ENCODE measurements at regions not wholly inside any gene's neighbourhood (a gene's known extent, or its start where the extent isn't known, plus 50 kb on each side); places are given as distances from the start of the nearest gene placed in this dataset.
A peak's percentile ranks its signal among the peaks of the same experiment; 100 is the strongest.

DNA sequence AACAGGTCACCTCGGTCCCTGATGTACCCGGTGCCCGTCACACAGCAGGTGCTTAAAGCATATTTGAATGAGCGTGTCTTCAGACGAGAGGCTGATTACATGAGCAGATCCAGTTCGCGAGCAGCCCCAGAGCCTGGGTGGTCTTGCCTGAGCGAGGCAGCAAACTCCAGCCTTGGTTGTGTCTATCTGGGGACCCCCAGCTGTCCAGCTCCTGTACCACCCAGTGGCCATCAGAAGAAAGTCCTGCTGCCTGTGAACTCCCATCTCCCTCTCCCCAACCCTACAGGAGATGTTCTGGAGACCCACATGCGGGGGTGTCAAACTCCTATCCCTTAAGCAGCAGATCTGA lies 174.2 kb downstream of the PHETA1 start:
- DNase-seq = no peak

DNA sequence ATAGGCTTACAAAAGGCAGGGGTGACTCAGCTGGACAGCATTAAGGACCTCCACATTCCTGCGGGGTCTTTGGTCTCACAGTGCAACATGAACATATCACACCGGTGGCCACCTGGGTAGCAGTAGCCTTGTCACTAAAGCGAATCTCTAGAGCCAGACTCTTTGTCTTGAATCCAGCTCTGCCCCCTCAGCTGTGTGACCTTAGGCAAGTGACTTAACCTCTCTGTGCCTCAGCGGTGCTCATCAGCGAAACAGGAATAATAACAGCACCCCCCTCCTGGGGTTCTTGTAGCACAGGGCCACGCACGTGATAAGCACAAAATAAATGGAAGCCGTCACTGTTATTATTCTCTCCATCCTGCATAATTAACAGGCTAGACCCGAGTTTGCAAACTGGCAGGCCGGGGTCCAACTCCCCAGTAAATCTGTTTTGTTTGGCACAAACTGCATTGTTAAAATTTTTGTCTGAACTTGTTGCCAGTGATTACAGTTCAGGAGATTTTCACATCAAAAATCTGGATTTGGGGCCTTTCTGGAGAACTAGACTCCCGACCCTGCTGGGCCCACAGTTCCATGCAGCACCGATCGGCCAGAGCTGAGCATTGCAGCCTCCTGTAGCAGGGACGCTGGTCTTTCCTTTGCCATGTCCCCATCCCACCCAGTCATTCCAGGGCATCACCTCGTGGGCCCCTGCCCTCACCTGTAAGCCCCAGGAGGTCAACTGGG lies 174.8 kb downstream of the PHETA1 start:
- DNase-seq = no peak

DNA sequence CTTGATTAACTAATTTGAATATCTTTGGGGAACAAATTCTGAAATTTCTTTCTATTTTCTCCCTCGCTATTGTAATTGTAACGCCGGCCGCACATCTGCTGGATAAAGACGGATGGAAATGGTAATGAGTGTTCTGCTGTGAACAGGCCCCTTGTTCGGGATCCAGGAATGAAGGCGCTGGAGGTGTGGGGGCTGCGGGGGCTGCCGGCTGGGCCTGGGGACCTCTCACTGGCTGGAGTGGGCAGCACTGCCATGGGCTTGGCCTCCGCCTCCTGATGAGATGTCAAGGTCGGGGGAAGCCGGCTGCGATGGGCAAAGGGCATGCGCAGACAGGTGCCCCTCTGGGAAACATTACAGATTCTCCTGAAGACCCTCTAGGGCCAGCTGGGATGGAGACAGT lies 175.4 kb downstream of the PHETA1 start:
- DNase-seq = no peak

DNA sequence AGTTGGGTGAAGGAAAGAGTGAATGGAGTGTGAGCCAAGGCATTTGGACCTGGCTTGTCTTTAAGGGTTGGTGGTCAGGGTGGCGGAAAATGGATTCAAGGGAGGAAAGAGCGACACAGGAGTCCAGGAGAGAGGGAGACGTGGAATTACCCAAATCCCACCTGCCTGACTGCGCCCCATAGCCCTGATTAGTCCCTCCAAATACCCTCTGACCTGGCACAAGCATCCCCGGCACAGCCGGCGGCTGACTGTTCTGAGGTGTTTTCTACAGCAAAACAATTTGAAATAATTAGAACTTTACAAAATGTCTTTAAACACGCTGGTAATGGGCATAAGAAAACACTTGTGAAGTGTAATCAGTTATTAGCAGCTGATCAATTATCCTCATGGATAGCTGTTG lies 175.8 kb downstream of the PHETA1 start:
- DNase-seq = no peak

DNA sequence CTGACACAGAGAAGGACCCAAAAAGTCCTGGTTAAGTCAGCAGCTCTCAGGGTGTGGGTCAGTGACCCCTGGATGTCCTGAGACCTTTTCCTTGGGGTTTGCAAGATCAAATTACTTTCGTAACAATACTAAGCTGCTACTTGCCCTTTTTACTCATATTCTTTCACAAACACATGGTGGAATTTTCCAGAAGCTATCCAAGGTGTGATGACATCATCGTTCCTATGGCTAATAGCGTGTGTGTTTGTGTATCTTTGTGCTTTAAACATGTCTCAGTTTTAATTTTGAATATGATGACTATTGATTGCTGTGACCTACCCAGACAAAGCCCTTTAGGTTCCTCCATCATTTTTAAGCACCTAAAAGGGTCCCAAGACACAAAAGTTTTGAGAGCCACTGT lies 176.2 kb downstream of the PHETA1 start:
- no peak for DNase-seq

DNA sequence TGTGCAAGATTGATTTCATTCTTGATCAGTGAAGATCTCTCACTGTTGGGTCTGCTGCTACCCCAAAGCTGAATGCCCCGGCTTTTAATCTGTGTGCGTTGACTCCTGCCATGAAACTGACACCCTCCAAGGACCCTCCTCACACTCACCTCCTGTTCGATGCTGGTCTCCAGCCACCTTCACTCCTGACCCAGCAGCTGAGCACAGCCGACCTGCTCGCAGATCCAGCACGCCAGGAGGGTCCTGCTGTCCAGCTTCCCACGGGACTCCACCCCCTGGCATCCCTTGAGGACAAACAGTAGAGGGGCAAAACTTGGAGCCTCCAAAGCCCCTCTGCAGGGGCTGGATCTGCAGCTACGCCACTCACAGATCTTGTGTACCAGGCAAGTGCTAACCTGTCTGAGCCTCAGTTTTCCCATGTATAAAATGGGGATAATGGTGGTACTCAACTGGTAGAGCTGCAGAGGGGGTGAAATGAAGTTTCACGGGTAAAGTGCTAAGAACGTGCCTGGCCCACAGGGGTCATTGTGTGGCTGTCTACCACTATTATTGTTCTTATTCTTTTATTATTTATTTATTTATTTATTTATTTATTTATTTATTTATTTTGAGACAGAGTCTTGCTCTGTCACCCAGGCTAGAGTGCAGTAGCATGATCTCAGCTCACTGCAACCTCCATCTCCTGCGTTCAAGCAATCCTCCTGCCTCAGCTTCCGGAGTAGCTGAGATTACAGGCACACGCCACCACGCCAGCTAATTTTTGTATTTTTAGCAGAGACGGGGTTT lies 178.0 kb downstream of the PHETA1 start:
- no peak for DNase-seq

DNA sequence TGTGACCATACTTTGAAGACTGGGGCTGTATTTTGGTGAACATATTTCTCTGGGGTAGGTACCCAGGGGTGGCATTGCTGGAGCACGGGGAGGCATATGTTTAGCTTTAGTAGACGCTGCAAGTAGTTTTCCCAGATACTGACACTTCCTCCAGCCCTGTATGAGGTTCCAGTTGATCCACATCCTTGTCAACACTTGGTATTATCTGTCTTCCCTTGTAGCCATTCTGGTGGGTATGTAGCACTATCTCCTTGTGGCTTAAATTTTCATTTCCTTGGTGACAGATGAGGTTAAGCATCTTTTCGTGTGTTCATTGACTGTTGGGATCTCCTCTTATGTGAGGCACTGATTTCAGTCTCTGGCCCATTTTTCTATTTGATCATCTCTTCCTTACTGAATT lies 179.1 kb downstream of the PHETA1 start:
- no peak for DNase-seq

DNA sequence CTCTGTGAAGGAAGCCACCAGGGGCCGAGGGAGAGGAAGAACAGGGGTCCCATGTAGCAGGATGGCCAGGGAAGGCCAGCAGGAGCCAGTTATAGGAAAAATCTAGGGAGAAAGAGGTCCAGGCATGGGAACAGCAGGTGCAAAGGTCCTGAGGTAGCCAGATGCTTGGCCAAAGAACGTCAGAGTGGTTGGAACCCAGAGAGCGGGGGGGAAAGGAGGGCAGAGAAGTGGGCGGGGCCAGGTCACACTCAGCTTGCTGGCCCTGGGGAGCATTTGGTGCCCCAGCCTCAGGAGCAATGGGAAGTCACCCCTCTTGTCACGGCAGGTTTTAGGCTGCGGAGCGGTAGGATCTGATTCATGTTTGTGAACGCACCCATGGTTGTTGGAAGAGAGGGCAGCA lies 180.5 kb downstream of the PHETA1 start:
- no peak for DNase-seq

DNA sequence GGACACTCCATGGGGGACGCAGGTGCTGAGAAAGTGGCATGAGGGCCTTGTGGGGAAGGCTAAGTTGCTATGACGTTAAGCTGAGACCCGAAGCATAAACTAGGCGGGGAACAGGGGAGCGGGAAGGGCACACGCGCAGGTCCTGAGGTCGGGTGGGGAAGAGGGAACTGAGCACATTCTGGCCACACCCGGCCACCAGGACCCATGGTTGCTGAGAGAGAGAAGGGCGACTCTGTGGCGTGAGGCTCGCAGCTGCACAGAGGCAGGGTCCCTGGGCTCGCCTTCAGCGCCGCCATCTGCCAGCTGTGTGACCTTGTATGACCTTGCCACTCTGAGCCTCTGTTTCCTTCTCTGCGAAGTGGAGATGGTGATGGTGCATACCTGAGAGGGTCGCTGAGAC lies 182.5 kb downstream of the PHETA1 start:
- DNase-seq = no peak

DNA sequence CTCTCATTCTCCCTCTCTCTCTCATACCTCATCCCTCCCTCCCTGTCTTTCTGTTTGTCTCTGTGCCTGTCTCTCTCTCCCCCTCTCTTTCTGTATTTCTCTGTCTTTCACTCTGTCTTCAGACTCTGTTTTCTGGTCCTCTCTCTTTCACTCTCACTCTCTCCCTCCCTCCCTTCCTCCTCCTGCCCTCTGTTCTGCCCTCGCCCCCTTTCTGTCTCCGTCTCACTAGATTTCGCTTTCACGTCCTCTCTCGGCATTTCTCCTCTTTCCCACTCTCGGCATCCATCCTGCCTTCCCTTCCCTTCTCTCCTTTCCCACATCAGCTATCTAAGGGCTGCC lies 183.0 kb downstream of the PHETA1 start:
- DNase-seq = no peak

DNA sequence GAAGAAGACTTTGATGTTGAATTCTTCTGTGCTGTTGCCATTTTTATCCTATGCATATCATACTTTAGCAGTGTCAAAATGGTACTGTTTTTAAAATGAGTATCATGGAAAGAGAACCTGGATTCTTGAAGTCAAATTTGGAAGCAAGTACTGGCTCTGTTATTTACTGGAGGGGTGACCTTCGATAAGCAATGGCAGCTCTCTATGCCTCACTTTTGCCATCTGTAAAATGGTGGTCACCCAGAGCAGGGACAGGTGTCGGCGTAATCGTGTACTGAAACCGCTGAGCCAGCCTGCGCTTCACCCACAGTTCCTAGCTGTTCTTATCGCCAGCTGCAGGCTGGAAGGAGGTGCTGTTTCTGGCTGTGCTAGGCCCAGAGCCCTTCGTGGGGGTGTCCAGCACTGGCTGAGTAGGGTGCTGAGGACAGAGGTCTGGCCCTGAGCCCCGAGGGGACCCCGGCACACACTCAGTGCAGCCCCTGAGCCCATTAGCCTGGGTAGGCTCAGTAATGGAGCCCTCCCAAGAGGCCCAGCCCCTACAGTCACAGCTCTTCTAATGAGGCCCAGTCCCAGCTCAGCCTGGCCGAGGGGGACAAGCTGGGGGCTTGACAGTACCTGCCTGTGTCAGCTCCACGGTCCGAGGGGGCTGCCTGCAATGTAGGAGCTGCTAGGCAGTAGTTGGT lies 183.5 kb downstream of the PHETA1 start:
- no peak for DNase-seq

DNA sequence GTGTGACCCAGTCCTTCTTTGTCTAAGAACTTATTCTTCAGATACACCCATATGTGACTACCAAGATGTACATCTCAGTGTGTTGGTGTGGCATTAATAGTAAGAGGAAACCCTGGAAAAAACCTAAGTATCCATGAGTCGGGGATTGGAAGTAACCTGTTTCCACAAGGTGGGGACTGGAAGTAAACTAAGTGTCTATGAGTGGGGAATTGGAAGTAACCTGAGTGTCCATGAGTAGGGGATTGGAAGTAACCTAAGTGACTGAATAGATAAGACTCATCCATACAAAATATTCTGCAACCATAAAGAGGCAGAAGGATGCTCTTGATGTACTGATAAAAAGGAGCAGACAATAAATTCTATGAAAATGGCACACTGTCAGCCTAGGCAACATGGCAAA lies 184.7 kb downstream of the PHETA1 start:
- no peak for DNase-seq

DNA sequence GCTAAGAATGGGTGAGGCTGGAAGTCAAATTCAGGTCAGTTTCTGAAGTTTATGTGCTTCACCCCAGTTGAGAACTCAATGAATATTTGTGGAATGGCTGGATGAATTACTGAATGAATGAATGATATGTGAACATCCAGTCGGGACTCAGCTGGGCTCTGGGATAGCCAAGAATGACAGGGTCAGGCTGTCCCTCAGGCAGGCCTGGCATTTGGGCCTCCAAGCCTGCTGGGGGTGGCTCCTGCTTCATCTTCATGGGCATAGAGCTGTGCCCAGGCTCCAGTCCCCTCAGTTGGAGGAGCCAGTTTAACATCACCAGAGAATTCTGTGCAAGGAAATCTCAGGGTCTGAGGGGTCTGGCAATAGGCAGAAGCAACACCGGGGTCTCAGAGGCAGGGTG lies 185.8 kb downstream of the PHETA1 start:
- no peak for DNase-seq

DNA sequence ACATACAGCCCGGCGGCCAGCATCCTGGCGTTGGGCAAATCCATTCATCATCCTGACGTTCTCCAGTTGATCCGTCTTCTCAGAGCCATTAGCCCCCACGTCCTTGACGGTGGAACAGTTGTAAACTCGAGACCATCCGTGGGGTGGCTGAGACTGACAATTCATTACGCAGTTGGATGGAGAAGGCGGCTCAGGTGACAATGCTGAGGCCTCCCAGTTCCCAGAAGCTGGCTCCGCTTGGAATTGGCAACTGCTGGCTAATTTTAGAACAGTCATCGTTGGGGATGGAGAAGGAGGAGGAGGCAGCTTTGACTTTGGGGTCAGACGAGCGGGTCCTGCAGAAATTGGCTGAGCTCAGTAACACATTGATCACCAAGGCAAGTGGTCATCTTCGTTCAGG lies 186.5 kb downstream of the PHETA1 start:
- no peak for DNase-seq

DNA sequence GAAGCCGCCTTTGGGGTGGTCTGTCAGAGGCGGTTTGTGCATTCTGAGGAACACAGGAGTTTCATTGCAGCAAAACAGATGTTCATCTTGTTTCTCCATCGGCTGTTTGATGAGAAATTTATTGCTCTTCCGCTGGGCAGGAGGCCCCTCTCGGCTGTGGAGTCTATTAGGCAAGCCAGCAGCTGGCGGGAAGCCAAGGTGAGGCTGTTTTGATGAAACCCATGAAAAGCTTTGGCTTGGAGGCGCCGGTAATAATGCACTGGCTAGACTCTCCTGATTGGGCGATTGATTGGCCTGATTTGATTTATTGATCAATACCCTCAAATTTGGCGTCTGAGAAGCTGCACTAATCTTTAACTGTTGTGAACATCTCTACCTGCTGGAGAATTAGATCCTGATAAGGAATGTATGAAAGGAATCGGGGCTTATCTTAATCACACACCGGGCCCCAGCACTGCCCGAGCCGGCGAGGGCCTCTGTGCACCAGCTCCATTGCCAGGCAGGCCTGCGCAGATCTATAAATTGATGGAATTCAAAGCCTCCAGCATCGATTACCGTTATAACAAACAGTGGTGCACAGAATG lies 187.7 kb downstream of the PHETA1 start:
- peak; percentile 54 for DNase-seq

DNA sequence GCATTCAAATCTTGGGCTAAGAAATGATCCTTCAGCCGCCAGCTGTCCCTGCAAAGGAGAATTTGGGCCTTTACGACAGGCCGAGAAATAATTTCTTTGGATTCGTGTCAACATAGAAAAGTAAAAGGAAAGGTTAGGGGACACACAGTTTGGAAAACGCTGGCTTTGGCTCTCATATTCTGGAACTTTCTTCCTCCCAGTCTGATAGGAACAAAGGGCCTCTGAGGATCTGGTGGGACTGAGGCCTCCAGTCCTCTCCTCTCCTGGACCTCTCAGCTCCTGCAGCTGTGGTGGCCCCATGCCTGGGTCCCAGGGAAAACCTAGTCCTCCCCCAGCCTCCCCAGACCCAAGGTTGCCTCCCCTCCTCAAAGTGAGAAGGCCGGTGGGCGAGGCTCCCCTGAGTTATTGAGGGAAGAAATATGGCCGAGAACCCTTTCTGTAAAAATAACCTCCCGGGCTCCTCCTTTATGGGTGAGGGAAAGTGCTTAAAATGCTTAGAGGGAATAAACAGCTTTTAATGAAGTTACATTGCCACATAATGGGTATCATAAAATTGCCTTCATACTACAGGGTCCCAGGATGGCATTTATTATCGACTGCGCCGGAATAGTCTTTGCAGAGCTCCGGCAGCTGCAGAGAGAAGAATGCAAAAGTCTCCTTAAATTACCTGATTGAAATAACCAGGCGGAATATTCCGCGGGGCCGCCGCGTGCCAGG lies 188.3 kb downstream of the PHETA1 start:
- no peak for DNase-seq

DNA sequence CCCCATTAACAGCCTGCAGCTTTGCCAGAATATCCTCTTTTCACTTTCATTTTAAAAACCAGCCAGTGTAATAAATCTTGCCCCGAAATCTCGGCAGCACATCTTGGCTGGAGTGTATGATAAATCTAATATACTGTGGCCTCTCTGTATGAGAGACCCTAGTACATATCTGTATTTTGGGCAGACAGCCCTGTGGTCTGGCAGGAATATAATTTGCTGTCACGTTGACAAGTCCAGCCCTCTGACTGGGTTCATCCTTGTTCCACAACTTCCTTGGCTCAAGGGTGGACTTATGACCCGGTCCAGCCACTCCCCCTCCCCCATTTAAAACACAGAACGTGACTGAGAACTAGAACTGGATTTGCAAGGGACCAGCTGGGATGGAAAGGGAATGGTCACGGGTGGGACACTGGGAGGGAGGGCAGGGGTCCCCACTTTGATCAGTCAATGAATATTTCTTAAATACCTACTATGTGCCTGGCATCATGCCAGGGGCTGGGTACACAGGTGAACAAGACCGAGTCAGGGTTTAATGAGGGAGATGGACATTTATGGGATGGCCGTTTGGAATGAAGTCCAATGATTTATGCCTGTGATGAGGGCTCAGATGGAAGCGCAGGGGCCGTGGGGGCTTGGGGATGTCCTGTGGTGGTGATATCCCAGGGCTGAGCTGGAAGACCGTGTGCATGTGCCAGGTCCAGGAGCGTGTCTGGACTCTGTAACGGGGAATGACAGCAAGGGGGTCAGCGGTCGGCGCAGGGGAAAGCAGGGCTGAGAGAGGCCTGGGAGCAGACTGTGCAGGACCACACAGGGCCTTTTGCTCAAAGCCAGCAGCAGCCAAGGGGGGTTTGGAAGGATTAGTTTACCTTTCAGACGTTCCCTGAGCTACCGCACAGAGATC lies 190.5 kb downstream of the PHETA1 start:
- DNase-seq = no peak

DNA sequence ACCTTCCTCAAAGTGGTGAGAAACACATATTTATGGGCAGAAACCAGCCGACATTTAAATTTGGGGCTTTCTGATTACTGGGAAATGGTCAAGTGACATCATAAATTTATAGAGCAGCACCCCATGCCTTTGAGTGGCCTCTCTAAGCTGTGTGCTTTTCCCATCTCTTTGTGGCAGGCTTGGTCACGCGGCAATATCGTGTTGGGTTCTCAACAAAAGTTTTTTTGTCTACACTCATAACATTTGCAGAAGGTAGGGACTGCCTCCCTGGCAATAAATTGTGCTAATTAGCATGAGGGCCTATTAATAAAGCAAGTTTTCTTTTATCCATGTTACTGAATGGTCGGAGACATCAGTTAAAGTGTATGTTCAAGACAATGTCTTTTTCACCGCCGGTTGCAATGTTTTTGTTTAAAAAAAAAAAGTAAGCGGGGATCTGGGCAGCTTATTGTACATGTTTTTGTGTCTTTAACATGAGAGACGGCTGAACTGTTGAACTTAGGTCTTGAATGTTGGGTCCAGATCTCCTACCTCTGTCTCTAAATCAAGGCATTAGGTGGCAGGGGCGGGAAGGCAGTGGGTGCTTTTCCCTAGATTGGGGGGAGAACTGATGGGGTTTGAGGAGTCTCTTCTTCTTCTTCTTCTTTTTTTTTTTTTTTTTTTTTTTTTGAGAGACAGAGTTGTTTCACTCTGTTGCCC lies 193.3 kb downstream of the PHETA1 start:
- DNase-seq = no peak

DNA sequence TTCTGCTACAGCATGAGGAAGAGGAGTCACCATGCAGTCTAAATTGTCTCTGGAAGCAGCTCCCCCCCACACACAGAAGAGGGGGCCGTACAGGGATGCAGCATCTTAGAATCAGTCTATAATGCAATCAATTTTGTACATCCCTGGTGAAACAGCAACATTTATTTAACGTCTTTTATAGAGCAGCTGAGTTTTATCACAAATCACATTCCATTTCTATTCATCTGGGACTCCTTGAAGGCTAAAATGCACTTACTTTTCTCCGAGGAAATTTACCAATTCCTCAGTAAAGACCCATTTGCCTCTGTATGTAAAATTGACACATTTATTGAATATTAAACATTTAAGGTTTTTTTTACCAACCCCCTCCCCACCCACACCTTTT lies 193.9 kb downstream of the PHETA1 start:
- DNase-seq = no peak

DNA sequence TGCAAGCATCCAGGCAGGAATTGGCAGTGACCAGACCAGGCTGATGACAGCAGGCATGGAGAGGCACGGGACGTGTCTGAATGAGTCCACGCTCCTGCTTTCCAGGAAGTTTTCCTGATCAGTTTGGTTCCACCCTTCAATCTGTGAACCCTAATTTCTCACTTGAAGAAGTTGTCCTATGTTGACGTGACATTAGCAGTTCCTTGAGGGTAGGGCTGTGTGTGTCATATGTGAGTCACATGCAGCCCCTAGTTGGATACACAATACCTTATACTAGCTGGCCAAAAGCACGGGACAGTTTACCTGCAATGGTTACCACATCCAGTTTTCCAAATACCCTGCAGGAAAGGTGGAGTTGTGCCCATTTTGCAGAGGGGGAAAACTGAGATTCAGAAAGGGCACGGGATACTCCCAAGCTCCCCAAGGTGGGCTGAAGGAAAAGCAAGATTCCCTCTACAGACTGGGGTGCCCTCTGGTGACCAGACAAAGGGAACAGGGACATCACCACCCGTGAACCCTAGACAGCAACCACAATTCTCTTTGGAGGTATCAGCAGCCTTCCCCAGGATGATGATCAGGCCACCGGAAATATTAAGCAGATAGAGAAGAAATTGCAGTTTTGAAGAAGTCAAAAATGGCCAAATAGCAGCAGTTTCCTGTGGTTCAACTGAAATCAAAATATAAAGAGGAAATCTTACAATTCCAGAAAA lies 194.5 kb downstream of the PHETA1 start:
- DNase-seq = no peak

DNA sequence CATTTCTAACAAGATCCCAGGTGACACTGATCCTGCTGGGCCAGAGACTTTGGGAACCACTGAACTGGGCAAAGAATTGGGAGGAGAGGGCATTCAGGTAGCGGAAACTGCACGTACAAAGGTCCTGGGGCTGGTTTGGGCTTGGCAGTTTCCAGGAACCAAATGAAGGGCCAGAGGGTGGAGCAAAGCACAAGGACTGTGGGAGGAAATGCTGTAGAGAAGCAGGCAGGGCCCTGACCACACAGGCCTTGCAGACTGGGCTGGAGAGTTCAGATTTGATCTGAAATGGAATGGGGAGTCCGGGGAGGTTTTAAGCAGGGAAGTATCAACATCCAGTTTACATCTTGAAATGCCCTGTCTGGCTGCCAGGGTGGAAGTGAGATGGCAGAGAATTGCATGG lies 195.1 kb downstream of the PHETA1 start:
- DNase-seq = no peak

Data from fibroblast of skin of right quadriceps (primary cell).